Mucosa of gallbladder (tissue), 1 donor: ENCODE measurements at regions not wholly inside any gene's neighbourhood (a gene's known extent, or its start where the extent isn't known, plus 50 kb on each side); places are given as distances from the start of the nearest gene placed in this dataset.
"Not testable (repeated sequence)": the region's sequence is repeated elsewhere in the genome, so short reads cannot be mapped to it uniquely, and the experiment has no call there.

ENCODE experiments used
- DNase-seq: peaks from one replicate; pipeline ENCODE4 v3.0.0-alpha.2; 2020; ENCODE audit warnings: low spot score
- donor health status: DM: no; HTN: no; CAD: no.

DNA sequence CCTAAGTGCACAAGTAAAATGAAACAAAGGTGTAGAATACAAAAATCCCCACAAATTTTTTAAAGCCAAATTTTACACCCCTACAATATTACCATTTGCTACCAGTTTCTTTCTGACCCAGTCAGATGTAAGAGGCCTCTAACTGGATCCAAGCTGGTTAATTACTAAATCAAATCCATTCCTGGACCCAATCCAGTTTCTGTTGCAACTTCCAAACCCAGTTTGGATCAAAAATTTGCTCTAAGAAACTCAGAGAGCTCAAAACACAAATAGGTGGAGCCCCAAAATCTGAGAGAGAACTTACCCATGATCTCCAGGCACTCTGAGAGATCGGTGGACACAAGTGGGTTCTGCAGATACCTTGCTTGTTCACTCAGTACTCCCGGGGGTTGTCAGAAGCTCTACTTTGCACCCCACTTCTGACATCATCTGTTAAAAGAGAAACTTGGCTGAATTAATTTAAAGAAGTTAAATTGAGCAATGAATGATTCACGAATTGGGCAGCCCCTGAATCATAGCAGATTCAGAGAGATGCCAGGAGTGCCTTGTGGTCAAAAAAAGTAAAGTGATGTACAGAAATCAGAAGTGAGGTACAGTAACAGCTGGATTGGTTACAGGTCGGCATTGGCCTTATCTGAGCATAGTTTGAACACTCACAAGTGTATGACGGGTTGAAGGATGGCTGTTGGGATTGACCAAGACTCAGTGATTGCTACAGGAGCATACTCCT is 448.0 kb downstream of the KCNT2 start:
- no peak for DNase-seq

DNA sequence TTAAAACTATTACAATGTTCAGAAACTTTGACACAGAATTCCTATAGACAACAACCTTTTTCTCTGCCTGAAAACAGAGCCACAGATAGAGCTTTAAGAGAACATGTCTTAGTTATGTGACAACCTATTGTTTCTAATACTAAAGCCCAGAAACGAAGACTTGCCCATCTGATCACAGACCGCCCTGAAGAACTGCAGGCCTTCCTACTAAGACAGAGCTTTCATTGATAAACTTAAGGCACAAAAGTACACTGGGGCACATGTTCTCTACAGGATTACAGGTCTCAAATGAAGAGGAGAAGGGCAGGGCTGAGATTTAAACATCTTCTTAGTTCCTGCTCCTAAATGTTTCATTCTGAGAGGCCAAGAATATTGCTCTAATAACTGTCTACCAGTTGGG is 452.7 kb downstream of the KCNT2 start:
- DNase-seq = no peak

DNA sequence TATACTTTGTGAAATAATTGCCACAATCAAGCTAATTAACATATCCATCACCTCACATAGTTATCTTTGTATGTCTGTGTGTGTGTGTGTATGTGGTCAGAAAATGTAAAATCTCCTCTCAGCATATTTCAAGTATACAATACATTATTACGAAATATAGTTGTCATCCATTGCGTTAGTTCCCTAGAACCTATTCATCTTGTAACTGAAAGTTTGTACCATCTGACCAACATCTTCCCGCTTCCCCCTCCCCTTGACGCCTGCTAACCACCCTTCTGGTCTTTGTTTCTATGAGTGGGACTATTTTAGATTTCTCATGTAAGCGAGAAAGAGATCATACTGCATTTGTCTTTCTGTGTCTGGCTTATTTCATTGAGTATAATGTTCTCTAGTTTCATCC is 455.3 kb downstream of the KCNT2 start:
- DNase-seq = no peak

- DNase-seq = peak; percentile 12
Measured at GRCh38 chr1:196152086-196152485, 456.2 kb downstream of the KCNT2 start.

GRCh38 chr1:196148367-196148970 is 459.8 kb downstream of the KCNT2 start:
- no peak for DNase-seq

DNA sequence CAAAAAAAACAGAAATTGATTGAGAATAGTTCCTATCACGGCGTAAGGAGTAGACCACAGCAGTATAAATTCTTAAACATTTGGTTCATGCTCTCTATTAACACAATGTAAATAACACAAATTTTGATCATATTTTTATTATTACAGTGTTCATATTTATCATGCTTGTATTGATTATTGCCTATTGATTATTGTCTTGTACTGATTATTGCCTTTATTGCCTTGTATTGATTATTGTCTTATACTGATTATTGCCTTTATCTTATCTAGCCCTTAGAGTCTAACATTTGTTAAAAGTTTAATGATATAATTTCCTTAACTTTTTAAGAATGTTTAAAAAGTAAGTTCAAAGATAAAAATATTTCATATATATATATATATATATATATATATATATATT is 460.7 kb downstream of the KCNT2 start:
- no peak for DNase-seq

DNA sequence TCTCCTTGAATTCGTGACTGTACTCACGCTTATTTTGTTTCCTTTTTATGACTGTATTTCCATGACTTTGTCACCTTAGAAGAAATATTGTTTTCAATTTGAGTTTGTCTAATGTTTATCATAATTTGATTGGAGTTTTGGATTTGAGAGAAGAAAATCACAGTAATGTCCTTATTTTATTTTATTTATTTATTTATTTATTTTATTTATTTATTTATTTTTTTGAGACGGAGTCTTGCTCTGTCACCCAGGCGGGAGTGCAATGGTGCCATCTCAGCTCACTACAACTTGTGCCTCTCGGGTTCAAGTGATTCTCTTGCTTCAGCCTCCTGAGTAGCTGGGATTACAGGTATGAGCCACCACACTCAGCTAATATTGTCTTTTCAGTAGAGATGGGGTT is 463.1 kb downstream of the KCNT2 start:
- not testable (repeated sequence) for DNase-seq

- DNase-seq = no peak
Measured at GRCh38 chr1:196144588-196144987, 463.7 kb downstream of the KCNT2 start.

DNA sequence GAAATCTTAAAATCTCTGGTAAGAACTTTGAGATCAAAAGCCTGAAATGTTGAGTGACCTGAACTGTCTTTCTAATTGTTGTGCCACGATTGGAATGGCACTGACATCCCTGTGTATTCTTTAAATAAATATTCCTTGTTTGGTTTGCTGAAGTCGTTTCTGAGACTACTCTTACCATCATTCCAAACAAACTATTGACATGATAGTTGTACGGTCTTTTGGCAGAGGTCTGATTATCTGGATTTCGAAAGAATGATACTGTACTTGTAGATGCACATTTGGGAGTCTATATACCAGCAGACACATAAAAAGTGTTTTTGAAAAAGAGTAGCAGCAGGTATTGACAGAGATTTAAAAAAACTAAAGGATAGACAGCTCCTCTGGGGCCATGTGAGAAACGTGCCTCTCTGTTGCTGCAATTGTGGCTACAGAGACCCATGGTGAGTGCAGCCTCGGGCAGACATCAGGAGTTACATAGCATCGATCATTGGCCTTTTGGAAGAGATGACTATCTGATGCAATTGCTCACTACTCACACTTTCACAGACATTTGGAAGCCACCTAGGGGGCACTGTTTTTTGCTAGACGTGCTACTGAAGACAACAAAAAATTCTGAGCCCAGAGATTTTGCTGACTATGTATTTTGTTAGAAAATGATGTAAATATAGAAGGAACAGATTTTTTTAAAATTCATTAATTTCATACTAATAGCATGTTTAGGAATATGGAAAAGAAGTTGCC is 464.5 kb downstream of the KCNT2 start:
- no peak for DNase-seq

DNA sequence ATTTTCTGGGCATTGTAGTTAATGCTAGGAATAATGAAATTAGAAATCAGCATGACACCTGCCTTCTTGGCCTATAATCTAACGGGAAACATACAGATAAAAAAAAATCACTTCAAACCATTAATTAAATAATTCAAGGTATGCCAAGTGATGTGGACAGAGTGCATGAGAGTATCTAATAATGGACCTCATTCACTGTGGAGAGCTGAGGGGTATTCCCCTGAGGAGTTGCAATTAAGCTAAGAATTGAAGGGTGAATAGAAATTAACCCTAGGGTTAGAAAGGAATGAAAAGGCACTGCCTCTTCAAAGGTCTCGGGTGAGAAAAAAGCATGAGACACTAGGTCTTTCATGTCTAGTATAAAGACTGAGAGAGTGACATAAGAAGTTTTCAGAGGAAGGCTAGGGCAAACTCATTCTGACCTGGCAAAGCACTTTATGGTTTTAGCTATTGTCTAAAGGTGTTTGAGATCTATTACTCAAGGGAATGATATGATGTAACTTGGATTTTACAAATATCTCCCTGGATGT is 466.1 kb downstream of the KCNT2 start:
- DNase-seq = no peak

DNA sequence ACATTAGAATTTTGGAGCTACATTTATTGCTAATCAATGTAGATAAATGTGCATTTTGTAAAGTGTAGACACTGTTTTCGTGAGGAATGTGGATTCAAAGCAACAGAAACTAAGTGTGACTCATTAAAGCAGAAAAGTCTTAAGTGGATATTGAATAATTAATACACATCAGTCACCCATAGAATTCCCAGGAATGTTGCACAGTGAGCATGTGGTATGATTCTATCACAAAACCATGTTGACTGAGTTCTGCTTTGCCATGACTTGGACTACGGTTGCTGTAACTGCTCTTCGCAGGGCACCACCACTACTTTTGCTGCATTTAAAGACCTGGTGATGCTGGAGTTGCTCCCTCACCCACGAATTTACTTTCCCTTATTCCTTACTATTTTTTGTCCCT is 471.8 kb downstream of the KCNT2 start:
- DNase-seq = no peak

- no peak for DNase-seq
Measured at GRCh38 chr1:196131691-196132090, 476.5 kb downstream of the KCNT2 start.

GRCh38 chr1:196128835-196129234 is 479.4 kb downstream of the KCNT2 start:
- no peak for DNase-seq

DNA sequence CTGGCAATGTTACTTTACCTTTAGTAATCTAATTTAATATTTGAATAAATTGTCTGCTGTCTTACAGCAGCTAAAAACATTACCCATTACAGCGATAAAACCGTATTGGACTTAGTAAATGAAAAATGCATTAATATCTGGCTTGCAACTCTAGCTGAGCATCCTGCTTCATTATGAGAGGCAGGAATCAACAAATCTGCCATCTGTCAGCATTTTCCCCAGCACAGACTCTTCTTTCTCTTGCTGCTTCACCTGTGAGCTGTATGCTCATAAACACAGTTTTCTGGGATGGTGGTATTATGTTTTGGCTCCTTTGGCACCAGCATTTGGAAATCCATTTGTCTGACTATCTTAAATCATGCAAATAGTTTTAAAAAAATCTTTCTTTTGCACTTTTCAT is 487.1 kb downstream of the KCNT2 start:
- no peak for DNase-seq

- DNase-seq = no peak
Measured at GRCh38 chr1:196115646-196116045, 492.6 kb downstream of the KCNT2 start.

- no peak for DNase-seq
Measured at GRCh38 chr1:196114193-196114592, 494.0 kb downstream of the KCNT2 start.

DNA sequence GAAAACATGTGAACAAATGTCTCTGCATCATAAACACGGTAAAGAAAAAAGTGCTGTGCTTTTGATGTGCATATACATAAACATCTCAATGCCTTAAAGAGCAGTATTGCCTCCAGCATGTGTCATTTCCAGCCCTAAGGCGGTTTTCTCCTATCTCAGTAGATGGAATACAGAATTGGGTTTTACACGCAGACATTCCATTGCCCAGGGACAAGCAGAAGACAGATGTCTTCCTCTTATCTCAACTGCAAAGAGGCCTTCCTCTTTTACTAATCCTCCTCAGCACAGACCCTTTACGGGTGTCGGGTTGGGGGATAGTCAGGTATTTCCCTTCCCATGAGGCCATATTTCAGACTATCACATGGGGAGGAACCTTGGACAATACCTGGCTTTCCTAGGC is 499.2 kb downstream of the KCNT2 start:
- not testable (repeated sequence) for DNase-seq

- no peak for DNase-seq
Measured at GRCh38 chr1:196105901-196106300, 502.3 kb downstream of the KCNT2 start.

DNA sequence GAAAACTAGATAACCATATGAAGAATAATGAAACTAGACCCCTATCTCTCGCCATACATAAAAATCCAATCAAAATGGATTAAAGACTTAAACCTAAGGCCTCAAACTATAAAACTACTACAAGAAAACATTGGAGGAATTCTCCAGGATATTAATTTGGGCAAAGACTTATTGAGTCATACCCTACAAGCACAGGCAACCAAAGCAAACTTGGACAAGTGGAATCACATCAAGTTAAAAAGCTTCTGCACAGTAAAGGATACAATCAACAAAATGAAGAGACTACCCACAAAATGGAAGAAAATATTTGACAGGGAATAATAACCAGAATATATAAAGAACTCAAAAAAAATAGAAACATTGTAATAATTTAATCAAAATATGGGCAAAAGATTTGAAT is 505.4 kb downstream of the KCNT2 start:
- DNase-seq = no peak

GRCh38 chr1:196098000-196098399 is 510.2 kb downstream of the KCNT2 start:
- DNase-seq = no peak

DNA sequence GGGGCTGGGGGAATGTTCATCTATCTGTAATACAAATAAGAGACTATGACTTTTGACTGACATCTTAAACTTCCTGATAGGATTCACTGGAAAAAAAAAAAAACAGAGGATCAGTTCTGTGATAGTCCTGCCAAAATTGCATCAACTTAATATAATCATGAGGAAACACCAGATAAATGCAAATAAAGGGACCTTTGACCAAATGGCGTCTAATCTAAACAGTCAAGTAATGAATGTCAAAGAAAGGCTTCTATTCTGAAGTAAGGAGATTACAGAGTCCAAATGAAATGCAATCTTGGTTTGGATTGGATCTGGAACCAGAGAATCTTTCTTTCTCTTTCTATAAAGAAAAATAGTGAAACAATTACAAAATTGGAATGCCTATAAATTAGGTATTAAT is 513.4 kb downstream of the KCNT2 start:
- no peak for DNase-seq

DNA sequence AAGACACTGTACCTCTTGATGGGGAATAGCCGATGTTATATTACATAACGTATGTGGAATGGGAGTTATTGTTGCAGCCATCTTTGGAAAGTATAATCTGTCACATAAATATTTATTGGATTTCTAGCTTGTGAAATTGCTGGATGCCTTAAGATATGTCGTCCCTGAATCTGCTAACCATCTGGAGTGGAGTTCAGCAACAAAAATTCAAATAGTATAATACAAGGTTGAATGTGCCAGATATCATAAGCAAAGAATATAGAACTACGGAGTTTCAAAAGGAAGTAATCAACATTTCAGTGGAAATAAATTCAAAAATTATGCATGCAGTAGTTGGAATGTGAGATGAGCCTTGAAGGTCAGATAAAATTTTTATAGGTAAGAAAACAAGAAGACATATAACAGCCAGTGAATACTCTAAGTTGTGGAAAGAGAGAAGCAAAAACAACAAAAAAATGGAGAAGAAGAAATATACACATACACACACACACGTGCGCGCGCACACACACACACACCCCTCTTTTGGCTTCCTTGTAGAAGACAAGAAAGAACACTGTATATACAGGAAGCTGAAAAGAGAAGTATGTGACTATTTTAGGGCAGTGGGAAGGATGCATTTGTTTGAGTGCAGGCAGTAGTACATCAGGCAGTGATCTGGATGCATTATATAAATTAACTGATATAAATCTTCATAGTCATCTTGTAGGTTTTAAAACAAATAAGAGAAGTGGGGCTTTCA is 516.7 kb downstream of the KCNT2 start:
- DNase-seq = no peak
